Aorta (tissue), 5 donors: ENCODE measurements at regions not wholly inside any gene's neighbourhood (a gene's known extent, or its start where the extent isn't known, plus 50 kb on each side); places are given as distances from the start of the nearest gene placed in this dataset.

ENCODE experiments used
- ATAC-seq: fragments of 200-7000 bp; cut with Tn5 transposase; one replicate; pipeline ENCODE4 v1.9.1; 2022; ENCODE audit warnings: moderate library complexity; ENCODE audit not compliant: low FRiP score
- DNase-seq, 2 donors: peaks; one replicate each; pipeline ENCODE4 v3.0.0-alpha.2; 2020
- H3K27ac ChIP-seq, 2 donors: one replicate each; pipeline ENCODE4 v1.5.1; 2013; ENCODE audit warnings: low read length in 2 of 2, mild to moderate bottlenecking in 2 of 2, moderate library complexity in 2 of 2, control low read depth in 1 of 2, inconsistent platforms in 1 of 2, low read depth in 1 of 2
- H3K27me3 ChIP-seq, 2 donors: one replicate each; pipeline ENCODE4 v1.6.1; 2013; ENCODE audit warnings: control low read depth in 1 of 2, low read length in 1 of 2, mild to moderate bottlenecking in 1 of 2, moderate library complexity in 1 of 2; ENCODE audit not compliant: insufficient read depth in 2 of 2, control insufficient read depth in 1 of 2
- H3K36me3 ChIP-seq, 2 donors: one replicate each; pipeline ENCODE4 v1.6.1; 2013; ENCODE audit warnings: control low read depth in 1 of 2, low read length in 1 of 2, mild to moderate bottlenecking in 1 of 2; ENCODE audit not compliant: insufficient read depth in 2 of 2, control insufficient read depth in 1 of 2
- H3K4me1 ChIP-seq, 2 donors: one replicate each; pipeline ENCODE4 v1.6.1; 2013; ENCODE audit warnings: low read length in 2 of 2, control low read depth in 1 of 2, mild to moderate bottlenecking in 1 of 2, moderate library complexity in 1 of 2; ENCODE audit not compliant: insufficient read depth in 2 of 2, control insufficient read depth in 1 of 2
- H3K4me3 ChIP-seq, 2 donors: one replicate each; pipeline ENCODE4 v1.5.1; 2013; ENCODE audit warnings: low read length in 2 of 2, control low read depth in 1 of 2, mild to moderate bottlenecking in 1 of 2
- H3K9me3 ChIP-seq: one replicate; pipeline ENCODE4 v1.6.1; 2013; ENCODE audit warnings: mild to moderate bottlenecking, low read length; ENCODE audit not compliant: control insufficient read depth
- WGBS, 2 donors: extraction: QIAGEN DNeasy Blood & Tissue Kit; methylation state at CpG; one replicate each; pipeline ENCODE4 v1.1.7; 2013; 5-methylcytosine and 5-hydroxymethylcytosine counted together
- intact Hi-C, 2 donors: fragments of 100-400 bp; cut with DNase I; formaldehyde crosslinking; loops; one replicate each; pipeline versions ENCODE4 v1.14.2 to v1.15.0; 2022
- donor health status: healthy with polysubstance abuse.
- donor health status: Bipolar disorder and iron deficiency.
- donor health status: DM: no; HTN: no; CAD: no.
- donor health status: DM: no; HTN: no; CAD: no.
- donor health status: DM: yes; HTN: yes; CAD: no.

DNA sequence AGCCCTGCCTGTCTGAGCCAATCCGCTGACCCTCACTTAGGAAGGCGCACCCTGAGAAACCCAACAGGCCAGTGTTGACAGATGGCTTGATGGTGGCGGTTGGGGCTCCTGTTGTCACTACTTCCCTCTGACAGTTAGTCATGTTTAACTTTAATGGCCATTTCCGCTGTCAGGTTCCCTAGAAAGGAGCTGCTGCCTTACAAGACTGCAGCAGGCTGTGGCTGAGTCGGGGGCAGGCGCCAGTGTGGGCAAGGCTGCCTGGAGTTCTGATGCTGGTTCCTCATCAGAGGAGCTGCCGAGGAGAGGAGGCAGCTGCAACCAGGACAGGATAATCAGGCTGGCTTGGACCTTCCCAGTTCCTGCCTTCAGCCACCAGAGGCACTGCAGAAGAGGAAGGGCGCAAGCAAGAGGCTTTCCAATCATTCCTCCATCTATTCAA, 223.2 kb upstream of the DYNLRB2 start:
- ATAC-seq: no peak
- 81 to 82% methylated on average over 8 of the region's 8 CpGs for WGBS, 2 donors
- H3K4me1 ChIP-seq: no peaks in the 10 kb centered on the region

DNA sequence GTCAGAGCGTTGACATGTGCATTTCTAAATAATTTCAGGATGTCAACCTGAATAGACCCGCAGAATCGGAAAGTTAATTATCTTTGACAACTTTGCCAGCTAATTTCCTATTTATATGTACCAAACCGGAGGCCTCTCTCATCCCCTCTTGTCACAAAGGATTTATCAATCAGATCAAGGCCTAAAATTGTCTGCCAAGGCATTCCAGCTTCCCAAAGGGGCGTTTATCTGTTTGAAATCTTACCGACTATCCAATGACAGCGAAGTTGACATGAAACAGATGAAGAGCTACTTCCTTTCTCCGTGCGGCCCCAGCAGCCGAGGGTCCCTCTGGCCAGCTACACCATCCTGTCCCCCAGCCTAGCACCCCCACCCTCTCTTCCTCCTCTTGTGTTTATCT, 223.7 kb upstream of the DYNLRB2 start:
- DNase-seq (no peak), ATAC-seq (no peak)
- Histone ChIP-seq H3K4me1 (no peaks in the 10 kb centered on the region), H3K9me3 (no peaks in the 10 kb centered on the region), H3K27ac (no peak overlapping the region), H3K27me3 (no peaks in the 10 kb centered on the region), H3K4me3 (no peak overlapping the region), H3K36me3 (no peaks in the 10 kb centered on the region)
- intact Hi-C loops: no loop called here
- WGBS, 2 donors: 87 to 88% methylated on average over 10 of the region's 10 CpGs

More for the DNA sequence above, 223.2 kb upstream of the DYNLRB2 start:
- Histone ChIP-seq H3K36me3 (no peaks in the 10 kb centered on the region), H3K9me3 (no peaks in the 10 kb centered on the region), H3K4me3 (no peak overlapping the region), H3K27me3 (no peaks in the 10 kb centered on the region), H3K27ac (no peak overlapping the region)
- intact Hi-C loops: no loop called here
- DNase-seq: no peak

DNA sequence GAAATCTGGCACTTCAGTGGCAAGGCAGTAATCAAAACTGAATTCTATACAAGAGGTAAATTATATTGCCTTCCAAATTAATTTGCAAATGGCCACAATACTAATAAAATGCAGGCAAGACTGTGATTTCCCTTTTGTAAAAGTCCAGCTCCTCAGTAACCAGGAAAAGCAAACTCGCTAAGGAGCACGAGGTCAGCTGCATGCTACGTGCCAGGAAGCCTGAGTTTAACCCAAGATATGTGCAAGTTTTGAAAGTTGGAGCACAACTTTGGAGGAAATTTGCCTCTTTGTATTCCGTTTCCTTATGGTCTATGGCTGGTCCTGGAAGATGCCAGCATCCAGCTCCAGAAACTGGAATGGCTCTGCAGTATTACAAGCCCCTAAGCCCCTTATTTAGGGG, 226.8 kb upstream of the DYNLRB2 start:
- WGBS, 2 donors: 57 to 59% methylated on average over 4 of the region's 4 CpGs
- ATAC-seq (no peak), DNase-seq (no peak)
- no peak overlapping the region for H3K27ac ChIP-seq
- intact Hi-C loops: no loop called here
- H3K4me3 ChIP-seq: no peak overlapping the region
- no peaks in the 10 kb centered on the region for H3K9me3 ChIP-seq
- H3K36me3 ChIP-seq: no peaks in the 10 kb centered on the region
- H3K4me1 ChIP-seq: no peaks in the 10 kb centered on the region
- H3K27me3 ChIP-seq: no peaks in the 10 kb centered on the region

- DNase-seq (no peak), ATAC-seq (no peak)
- WGBS, 2 donors: 85 to 89% methylated on average over 3 of the region's 3 CpGs
- no peaks in the 10 kb centered on the region for H3K9me3 ChIP-seq
- no peak overlapping the region for H3K4me3 ChIP-seq
- no peaks in the 10 kb centered on the region for H3K4me1 ChIP-seq
- H3K27me3 ChIP-seq: no peaks in the 10 kb centered on the region
- no peak overlapping the region for H3K27ac ChIP-seq
- no peaks in the 10 kb centered on the region for H3K36me3 ChIP-seq
- intact Hi-C loops: no loop called here
These were observed 231.6 kb upstream of the DYNLRB2 start for GRCh38 chr16:80309178-80309577.

- no peaks in the 10 kb centered on the region for H3K27me3 ChIP-seq
- DNase-seq: no peak
- intact Hi-C loops: no loop called here
- WGBS, 2 donors: 97% methylated on average over 2 of the region's 2 CpGs
- H3K4me1 ChIP-seq: peaks cover 0 to 2% of the 10 kb centered on the region in 2 donors
- H3K27ac ChIP-seq: no peak overlapping the region
- no peaks in the 10 kb centered on the region for H3K36me3 ChIP-seq
- no peak for ATAC-seq
- H3K4me3 ChIP-seq: no peak overlapping the region
- H3K9me3 ChIP-seq: no peaks in the 10 kb centered on the region
These were observed 235.4 kb upstream of the DYNLRB2 start for GRCh38 chr16:80305410-80305809.

GRCh38 chr16:80303691-80304090, 237.1 kb upstream of the DYNLRB2 start:
- Histone ChIP-seq H3K27me3 (no peaks in the 10 kb centered on the region), H3K4me1 (peaks cover 0 to 8% of the 10 kb centered on the region in 2 donors), H3K27ac (no peak overlapping the region), H3K4me3 (no peak overlapping the region), H3K9me3 (no peaks in the 10 kb centered on the region), H3K36me3 (no peaks in the 10 kb centered on the region)
- intact Hi-C loops: no loop called here
- WGBS, 2 donors: 29 to 36% methylated on average over 4 of the region's 4 CpGs
- ATAC-seq (peak; percentile 12), DNase-seq (no peak)

GRCh38 chr16:80300876-80301275, 239.9 kb upstream of the DYNLRB2 start:
- Histone ChIP-seq H3K27me3 (no peaks in the 10 kb centered on the region), H3K27ac (no peak overlapping the region), H3K9me3 (no peaks in the 10 kb centered on the region), H3K4me3 (no peak overlapping the region), H3K4me1 (peaks cover 0 to 8% of the 10 kb centered on the region in 2 donors), H3K36me3 (no peaks in the 10 kb centered on the region)
- intact Hi-C loops: no loop called here
- ATAC-seq (no peak), DNase-seq (no peak)

DNA sequence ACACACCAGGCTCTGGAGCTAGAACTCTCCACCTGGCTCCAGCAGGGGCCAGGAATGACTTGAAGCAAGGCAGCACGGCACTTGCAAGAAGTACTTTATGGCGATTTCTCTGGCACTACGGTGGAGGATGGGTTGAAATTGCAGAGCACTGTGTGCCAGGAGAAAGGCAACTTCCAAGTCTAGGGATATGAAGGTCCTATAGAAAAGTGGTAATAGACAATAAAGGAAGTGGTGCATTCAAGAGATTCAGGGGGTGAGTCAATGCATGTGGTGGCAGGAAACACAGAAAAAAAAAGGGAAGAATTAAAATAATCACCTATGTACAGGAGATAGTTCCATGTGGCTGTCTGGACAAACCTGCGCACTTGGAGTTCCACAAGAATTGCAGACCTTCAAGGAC, 240.3 kb upstream of the DYNLRB2 start:
- 40 to 50% methylated on average over 4 of the region's 4 CpGs for WGBS, 2 donors
- H3K9me3 ChIP-seq: no peaks in the 10 kb centered on the region
- ATAC-seq: no peak

GRCh38 chr16:80299416-80299815, 241.4 kb upstream of the DYNLRB2 start:
- Histone ChIP-seq H3K4me1 (peaks cover 0 to 8% of the 10 kb centered on the region in 2 donors), H3K27me3 (no peaks in the 10 kb centered on the region), H3K9me3 (no peaks in the 10 kb centered on the region), H3K36me3 (no peaks in the 10 kb centered on the region), H3K27ac (no peak overlapping the region), H3K4me3 (no peak overlapping the region)
- DNase-seq: no peak
- intact Hi-C loops: no loop called here
- ATAC-seq: no peak
- 20 to 33% methylated on average over 6 of the region's 6 CpGs for WGBS, 2 donors

More for the DNA sequence above, 240.3 kb upstream of the DYNLRB2 start:
- DNase-seq: no peak
- Histone ChIP-seq H3K4me1 (peaks cover 0 to 8% of the 10 kb centered on the region in 2 donors), H3K4me3 (no peak overlapping the region), H3K27me3 (no peaks in the 10 kb centered on the region), H3K36me3 (no peaks in the 10 kb centered on the region), H3K27ac (peak overlapping the region in 1 of 2 donors; percentile 62)
- intact Hi-C loops: no loop called here
